EL (cell line): ENCODE measurements at regions not wholly inside any gene's neighbourhood (a gene's known extent, or its start where the extent isn't known, plus 50 kb on each side); places are given as distances from the start of the nearest gene placed in this dataset.
"Not testable (repeated sequence)": the region's sequence is repeated elsewhere in the genome, so short reads cannot be mapped to it uniquely, and the experiment has no call there.

Experiments used
- DNase-seq: peaks from one replicate; pipeline ENCODE4 v3.0.0-alpha.2; 2016

GRCh38 chr15:69554279-69554961 is 101.8 kb downstream of the RPLP1 start:
- no peak for DNase-seq

GRCh38 chr15:69555080-69555479 is 102.5 kb downstream of the RPLP1 start:
- DNase-seq = no peak

- no peak for DNase-seq
These were observed 103.7 kb downstream of the RPLP1 start for GRCh38 chr15:69556344-69556743.

GRCh38 chr15:69557020-69557706 is 104.5 kb downstream of the RPLP1 start:
- peak; percentile 97 for DNase-seq

- no peak for DNase-seq
These were observed 105.2 kb downstream of the RPLP1 start for GRCh38 chr15:69557707-69558409.

GRCh38 chr15:69559440-69560190 is 107.0 kb downstream of the RPLP1 start:
- DNase-seq = no peak

GRCh38 chr15:69561071-69561784 is 108.6 kb downstream of the RPLP1 start:
- DNase-seq = no peak

- no peak for DNase-seq
These were observed 109.5 kb downstream of the RPLP1 start for GRCh38 chr15:69562116-69562515.

GRCh38 chr15:69562564-69562963 is 109.9 kb downstream of the RPLP1 start:
- no peak for DNase-seq

GRCh38 chr15:69565066-69565655 is 112.5 kb downstream of the RPLP1 start:
- no peak for DNase-seq

- not testable (repeated sequence) for DNase-seq
These were observed 114.7 kb downstream of the RPLP1 start for GRCh38 chr15:69567238-69567760.

GRCh38 chr15:69568173-69569009 is 115.8 kb downstream of the RPLP1 start:
- DNase-seq = peak; percentile 86

- no peak for DNase-seq
These were observed 117.8 kb downstream of the RPLP1 start for GRCh38 chr15:69570454-69570853.

- no peak for DNase-seq
These were observed 118.4 kb downstream of the RPLP1 start for GRCh38 chr15:69570997-69571396.

- not testable (repeated sequence) for DNase-seq
These were observed 120.7 kb downstream of the RPLP1 start for GRCh38 chr15:69573278-69573677.

- DNase-seq = no peak
These were observed 121.3 kb downstream of the RPLP1 start for GRCh38 chr15:69573815-69574475.

GRCh38 chr15:69574506-69574905 is 121.9 kb downstream of the RPLP1 start:
- DNase-seq = no peak

GRCh38 chr15:69575387-69575786 is 122.8 kb downstream of the RPLP1 start:
- DNase-seq = no peak

- peak; percentile 29 for DNase-seq
These were observed 123.5 kb downstream of the RPLP1 start for GRCh38 chr15:69576035-69576526.

GRCh38 chr15:69576948-69577351 is 124.3 kb downstream of the RPLP1 start:
- no peak for DNase-seq
